Fibroblast of villous mesenchyme (primary cell): ENCODE measurements at regions not wholly inside any gene's neighbourhood (a gene's known extent, or its start where the extent isn't known, plus 50 kb on each side); places are given as distances from the start of the nearest gene placed in this dataset.

Experiments used
- DNase-seq: peaks from one replicate; pipeline ENCODE4 v3.0.0-alpha.2; 2010; ENCODE audit warnings: low read depth
- H3K4me3 ChIP-seq: 2 replicates; pipeline ENCODE4 v1.5.1; 2011; ENCODE audit warnings: low read depth, mild to moderate bottlenecking, low read length
- CTCF ChIP-seq: IDR thresholded peaks from 2 replicates; pipeline ENCODE4 v1.5.1; 2012; ENCODE audit warnings: low read depth, mild to moderate bottlenecking, low read length; ENCODE audit not compliant: insufficient read depth

GRCh38 chr6:164756142-164756541 lies 553.3 kb downstream of the C6orf118 start:
- TF ChIP-seq CTCF = no peak
- no peak overlapping the region for H3K4me3 ChIP-seq
- DNase-seq = no peak

- no peak for DNase-seq
- no peak overlapping the region for H3K4me3 ChIP-seq
- no peak for TF ChIP-seq CTCF
These were observed 555.9 kb downstream of the C6orf118 start for GRCh38 chr6:164753517-164753916.

GRCh38 chr6:164751395-164751794 lies 558.0 kb downstream of the C6orf118 start:
- DNase-seq = no peak
- no peak for TF ChIP-seq CTCF
- no peak overlapping the region for H3K4me3 ChIP-seq

GRCh38 chr6:164750128-164750527 lies 559.3 kb downstream of the C6orf118 start:
- no peak for DNase-seq
- TF ChIP-seq CTCF = no peak

GRCh38 chr6:164749221-164750064 lies 560.0 kb downstream of the C6orf118 start:
- no peak overlapping the region for H3K4me3 ChIP-seq
- DNase-seq = peak; percentile 33
- no peak for TF ChIP-seq CTCF

More at GRCh38 chr6:164750128-164750527, 559.3 kb downstream of the C6orf118 start:
- no peak overlapping the region for H3K4me3 ChIP-seq

GRCh38 chr6:164744301-164744700 lies 565.1 kb downstream of the C6orf118 start:
- no peak overlapping the region for H3K4me3 ChIP-seq
- DNase-seq = no peak
- no peak for TF ChIP-seq CTCF
